GM12875 (cell line): ENCODE measurements at regions not wholly inside any gene's neighbourhood (a gene's known extent, or its start where the extent isn't known, plus 50 kb on each side); places are given as distances from the start of the nearest gene placed in this dataset.

Experiments used
- H3K4me3 ChIP-seq: one replicate; pipeline ENCODE4 v1.5.1; 2011; ENCODE audit warnings: low read depth, low read length, control low read depth
- CTCF ChIP-seq: IDR thresholded peaks from 2 replicates; pipeline ENCODE4 v1.5.1; 2011; ENCODE audit warnings: low read depth, mild to moderate bottlenecking, control low read depth, inconsistent platforms, low read length, moderate library complexity, borderline replicate concordance; ENCODE audit not compliant: insufficient read depth

GRCh38 chr13:59363313-59363712 lies 800.4 kb downstream of the DIAPH3 start:
- no peak overlapping the region for H3K4me3 ChIP-seq
- TF ChIP-seq CTCF = no peak

- no peak for TF ChIP-seq CTCF
- no peak overlapping the region for H3K4me3 ChIP-seq
Measured at GRCh38 chr13:59363947-59364346, 799.8 kb downstream of the DIAPH3 start.

GRCh38 chr13:59364641-59365085 lies 799.1 kb downstream of the DIAPH3 start:
- H3K4me3 ChIP-seq = no peak overlapping the region
- TF ChIP-seq CTCF = no peak

GRCh38 chr13:59367467-59367866 lies 796.3 kb downstream of the DIAPH3 start:
- TF ChIP-seq CTCF = no peak
- no peak overlapping the region for H3K4me3 ChIP-seq

GRCh38 chr13:59367904-59368303 lies 795.8 kb downstream of the DIAPH3 start:
- H3K4me3 ChIP-seq = no peak overlapping the region
- TF ChIP-seq CTCF = no peak

- H3K4me3 ChIP-seq = no peak overlapping the region
- TF ChIP-seq CTCF = no peak
Measured at GRCh38 chr13:59368693-59369092, 795.0 kb downstream of the DIAPH3 start.

GRCh38 chr13:59371229-59371628 lies 792.5 kb downstream of the DIAPH3 start:
- no peak overlapping the region for H3K4me3 ChIP-seq
- no peak for TF ChIP-seq CTCF
